ENCODE measurements at regions not wholly inside any gene's neighbourhood (a gene's known extent, or its start where the extent isn't known, plus 50 kb on each side); places are given as distances from the start of the nearest gene placed in this dataset.

DNA sequence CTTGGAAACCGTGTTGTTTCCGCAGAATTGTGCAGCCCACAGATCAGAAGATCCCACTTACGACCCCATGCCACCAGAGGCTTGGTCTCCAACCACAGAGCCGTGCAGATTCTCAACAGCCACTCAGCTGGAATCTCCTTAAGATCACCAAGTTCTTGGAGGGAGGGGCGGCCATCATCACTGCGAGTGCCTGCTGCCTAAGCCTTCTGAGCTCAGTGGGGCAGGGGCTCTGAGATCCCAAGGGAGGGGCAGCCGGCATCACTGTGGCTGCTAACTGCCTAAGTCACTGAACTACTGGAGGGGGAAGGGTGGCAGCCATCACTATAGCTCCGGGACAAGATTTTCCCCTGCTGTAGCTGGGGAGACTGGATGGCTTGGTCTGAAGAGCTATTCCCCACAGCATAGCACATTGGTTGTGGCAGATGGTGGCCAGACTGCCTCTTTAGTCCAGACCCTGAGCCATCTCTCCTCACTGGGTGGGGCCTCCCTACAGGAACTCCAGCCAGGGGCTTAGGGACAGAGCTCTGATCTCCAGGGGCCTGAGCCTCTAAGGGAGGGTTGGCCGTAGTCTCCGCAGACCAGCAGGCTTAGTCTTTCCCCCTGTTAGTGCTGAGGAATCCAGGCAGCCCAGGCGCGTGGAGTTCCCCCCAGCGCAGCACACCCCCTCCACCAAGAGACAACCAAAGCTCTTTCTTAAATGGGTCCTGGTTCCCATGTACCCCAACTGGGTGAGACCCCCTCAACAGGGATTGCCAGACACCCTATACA is 1483.9 kb downstream of the ADGRL3 start:
- H3K56ac ChIP-seq (ENCODE audit: extremely low read depth, insufficient read depth, low read length) = no peak overlapping the region
- no peak overlapping the region for H3K4ac ChIP-seq (ENCODE audit: low read depth, low read length)
- CTCF ChIA-PET = no interaction called here
- POLR2A ChIA-PET (ENCODE audit: unreplicated experiment) = no interaction called here
- H3K14ac ChIP-seq (replicated peaks; ENCODE audit: low read depth, low read length) = no peak overlapping the region
- WGBS, 2 experiments (ENCODE audit: extremely low coverage in 2 of 2, insufficient read length in 1 of 2) = no CpG with 5 or more reads among the region's 13 CpGs
- intact Hi-C loops (cut with micrococcal nuclease) = no loop called here
- no peaks in the 10 kb centered on the region for H3K4me1 ChIP-seq (ENCODE audit: control insufficient read depth, insufficient read depth, low read length)
- H3K27me3 ChIP-seq (ENCODE audit: control insufficient read depth, insufficient read depth, low read length) = no peaks in the 10 kb centered on the region
- ATAC-seq (ENCODE audit: low read depth) (no peak), DNase-seq (no peak)
- no peak overlapping the region for H3K4me2 ChIP-seq (ENCODE audit: low read depth, low read length)
- H3K23ac ChIP-seq (ENCODE audit: low read depth, low read length) = no peak overlapping the region
- H2AK9ac ChIP-seq (replicated peaks; ENCODE audit: low read depth, low read length, poor library complexity) = no peak overlapping the region
- in situ Hi-C loops (cut with MboI; ENCODE audit: low sequenced_read_pairs) = no loop called here
- peaks cover 10% of the 10 kb centered on the region for H3K9me3 ChIP-seq (ENCODE audit: control insufficient read depth, insufficient read depth, low read length)
- H3K79me1 ChIP-seq (ENCODE audit: low read depth in 1 of 2, low read length in 2 of 2) = no peaks in the 10 kb centered on the region
- H4K5ac ChIP-seq (ENCODE audit: low read depth, low read length) = no peak overlapping the region
- H3K27ac ChIP-seq (ENCODE audit: insufficient read depth, low read length) = no peak overlapping the region
- no peak overlapping the region for H4K91ac ChIP-seq (ENCODE audit: insufficient read depth, low read depth, low read length)
- no peak overlapping the region for H2AFZ ChIP-seq (replicated peaks; ENCODE audit: low read length, poor library complexity)
- H2BK20ac ChIP-seq (ENCODE audit: low read depth, low read length) = no peak overlapping the region
- BruUV-seq (replicated peaks) = no TSS peak
- no peak overlapping the region for H3K18ac ChIP-seq (ENCODE audit: low read depth, low read length)
- no peaks in the 10 kb centered on the region for H3K36me3 ChIP-seq (ENCODE audit: control insufficient read depth, insufficient read depth, low read length)
- dilution Hi-C loops (cut with HindIII; ENCODE audit: low sequenced_read_pairs, unreplicated experiment) = no loop called here
- H2AK5ac ChIP-seq (ENCODE audit: low read depth, low read length) = no peak overlapping the region
- no peak overlapping the region for H2BK15ac ChIP-seq (ENCODE audit: low read depth, low read length)
- no peak for TF ChIP-seq RFX5 (IDR thresholded peaks at IDR 0.05; ENCODE audit: low read depth, low read length)
- H2BK5ac ChIP-seq (ENCODE audit: low read depth, low read length, poor library complexity, severe bottlenecking) = no peak overlapping the region
- no peak overlapping the region for H2BK120ac ChIP-seq (ENCODE audit: low read depth, low read length)
- no peak overlapping the region for H4K8ac ChIP-seq (ENCODE audit: low read depth in 2 of 2, low read length in 2 of 2)
- no peaks in the 10 kb centered on the region for H3K9me1 ChIP-seq (ENCODE audit: insufficient read depth, low read length)
- no peak overlapping the region for H3K9ac ChIP-seq (ENCODE audit: low read depth, low read length)
- no peaks in the 10 kb centered on the region for H4K20me1 ChIP-seq (ENCODE audit: insufficient read depth, low read length)
- H3K4me3 ChIP-seq (ENCODE audit: insufficient read depth, low read depth, low read length) = no peak overlapping the region

Measured in IMR-90 (cell line).